Tibial nerve (tissue), 4 donors: ENCODE measurements at regions not wholly inside any gene's neighbourhood (a gene's known extent, or its start where the extent isn't known, plus 50 kb on each side); places are given as distances from the start of the nearest gene placed in this dataset.

Experiments used
- EP300 ChIP-seq, 2 donors: sonication (generic); formaldehyde crosslinking; IDR thresholded peaks; one replicate each; pipeline ENCODE4 v1.6.1; 2017; ENCODE audit warnings: antibody characterized with exemption in 2 of 2, mild to moderate bottlenecking in 1 of 2
- POLR2A ChIP-seq, 2 donors: fragments of 450-650 bp; IDR thresholded peaks; one replicate each; pipeline ENCODE4 v1.6.1; 2017; ENCODE audit warnings: antibody characterized with exemption in 2 of 2, mild to moderate bottlenecking in 2 of 2, moderate library complexity in 2 of 2
- TF ChIP-seq, protein P1 (sequence below), 5 experiments: fragments of 200-600 bp in 3 of 5; fragments of 450-650 bp in 2 of 5; sonication (generic) in 3 of 5; IDR thresholded peaks; one replicate each; pipeline ENCODE4 v1.5.1; 2016 to 2019; ENCODE audit warnings: antibody characterized with exemption in 5 of 5, mild to moderate bottlenecking in 3 of 5, moderate library complexity in 2 of 5

DNA sequence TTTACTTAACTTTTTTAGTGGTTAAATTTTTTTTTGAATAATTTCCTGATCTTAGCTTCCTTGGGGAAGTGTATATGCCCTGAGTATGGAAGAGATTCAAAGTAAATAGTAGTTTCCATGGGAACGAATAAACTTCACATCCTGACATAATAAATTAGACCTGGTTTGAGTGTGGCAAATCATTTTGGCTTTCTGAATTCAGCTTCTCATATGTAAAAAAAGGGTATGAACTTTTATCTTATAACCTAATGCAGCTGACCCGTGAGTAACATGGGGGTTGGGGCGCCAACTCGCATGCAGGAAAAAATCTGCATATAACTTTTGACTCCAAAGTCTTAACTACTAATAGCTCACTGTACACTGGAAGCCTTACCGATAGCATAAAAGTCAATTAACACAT lies 736.8 kb upstream of the NCAM2 start:
- TF ChIP-seq, protein P1, sequence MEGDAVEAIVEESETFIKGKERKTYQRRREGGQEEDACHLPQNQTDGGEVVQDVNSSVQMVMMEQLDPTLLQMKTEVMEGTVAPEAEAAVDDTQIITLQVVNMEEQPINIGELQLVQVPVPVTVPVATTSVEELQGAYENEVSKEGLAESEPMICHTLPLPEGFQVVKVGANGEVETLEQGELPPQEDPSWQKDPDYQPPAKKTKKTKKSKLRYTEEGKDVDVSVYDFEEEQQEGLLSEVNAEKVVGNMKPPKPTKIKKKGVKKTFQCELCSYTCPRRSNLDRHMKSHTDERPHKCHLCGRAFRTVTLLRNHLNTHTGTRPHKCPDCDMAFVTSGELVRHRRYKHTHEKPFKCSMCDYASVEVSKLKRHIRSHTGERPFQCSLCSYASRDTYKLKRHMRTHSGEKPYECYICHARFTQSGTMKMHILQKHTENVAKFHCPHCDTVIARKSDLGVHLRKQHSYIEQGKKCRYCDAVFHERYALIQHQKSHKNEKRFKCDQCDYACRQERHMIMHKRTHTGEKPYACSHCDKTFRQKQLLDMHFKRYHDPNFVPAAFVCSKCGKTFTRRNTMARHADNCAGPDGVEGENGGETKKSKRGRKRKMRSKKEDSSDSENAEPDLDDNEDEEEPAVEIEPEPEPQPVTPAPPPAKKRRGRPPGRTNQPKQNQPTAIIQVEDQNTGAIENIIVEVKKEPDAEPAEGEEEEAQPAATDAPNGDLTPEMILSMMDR (IDR thresholded peaks at IDR 0.05), result no peak
- TF ChIP-seq EP300 (IDR thresholded peaks at IDR 0.05), result no peak
- TF ChIP-seq POLR2A (IDR thresholded peaks at IDR 0.05), result no peak
